ENCODE measurements at regions not wholly inside any gene's neighbourhood (a gene's known extent, or its start where the extent isn't known, plus 50 kb on each side); places are given as distances from the start of the nearest gene placed in this dataset.

GRCh38 chr20:52532674-52533073 lies 341.1 kb upstream of the ZFP64 start:
- Histone ChIP-seq H3K4me1 (ENCODE audit: low read length) (no peaks in the 10 kb centered on the region), H3K9me3 (replicated peaks; ENCODE audit: insufficient read depth, low read length) (no peaks in the 10 kb centered on the region), H3K4me2 (ENCODE audit: low read depth, low read length) (no peak overlapping the region), H3K79me2 (ENCODE audit: low read length) (no peaks in the 10 kb centered on the region), H2AFZ (ENCODE audit: low read length) (no peak overlapping the region), H3K27me3 (replicated peaks; ENCODE audit: insufficient read depth, low read length) (no peaks in the 10 kb centered on the region), H3K36me3 (replicated peaks; ENCODE audit: insufficient read depth, low read length) (no peaks in the 10 kb centered on the region), H3K9me2 (replicated peaks; ENCODE audit: insufficient read depth, low read length) (no peaks in the 10 kb centered on the region), H3K27ac (ENCODE audit: low read length) (no peak overlapping the region), H4K20me1 (ENCODE audit: insufficient read depth, low read length) (no peaks in the 10 kb centered on the region), H3F3A (ENCODE audit: insufficient read depth, low read length) (no peaks in the 10 kb centered on the region), H3K4me3 (ENCODE audit: low read length) (no peak overlapping the region), H3K9ac (ENCODE audit: low read length) (no peak overlapping the region)
- TF ChIP-seq EZH2phosphoT487 (IDR thresholded peaks at IDR 0.05; ENCODE audit: low read length) (no peak), EZH2 (optimal IDR thresholded peaks at IDR 0.05; ENCODE audit: low read depth, low read length) (no peak), CTCF (IDR thresholded peaks at IDR 0.05; ENCODE audit: low read length) (no peak)
- no peak for DNase-seq

GRCh38 chr20:52530571-52530970 lies 339.0 kb upstream of the ZFP64 start:
- Histone ChIP-seq H3K36me3 (replicated peaks; ENCODE audit: insufficient read depth, low read length) (no peaks in the 10 kb centered on the region), H3K4me3 (ENCODE audit: low read length) (no peak overlapping the region), H3K9ac (ENCODE audit: low read length) (no peak overlapping the region), H3K9me3 (replicated peaks; ENCODE audit: insufficient read depth, low read length) (no peaks in the 10 kb centered on the region), H3K79me2 (ENCODE audit: low read length) (no peaks in the 10 kb centered on the region), H3K27me3 (replicated peaks; ENCODE audit: insufficient read depth, low read length) (no peaks in the 10 kb centered on the region), H4K20me1 (ENCODE audit: insufficient read depth, low read length) (no peaks in the 10 kb centered on the region), H3F3A (ENCODE audit: insufficient read depth, low read length) (no peaks in the 10 kb centered on the region), H3K9me2 (replicated peaks; ENCODE audit: insufficient read depth, low read length) (no peaks in the 10 kb centered on the region), H2AFZ (ENCODE audit: low read length) (no peak overlapping the region), H3K27ac (ENCODE audit: low read length) (no peak overlapping the region), H3K4me2 (ENCODE audit: low read depth, low read length) (no peak overlapping the region), H3K4me1 (ENCODE audit: low read length) (no peaks in the 10 kb centered on the region)
- no peak for DNase-seq
- no peak for TF ChIP-seq CTCF (IDR thresholded peaks at IDR 0.05; ENCODE audit: low read length)
- no peak for TF ChIP-seq EZH2phosphoT487 (IDR thresholded peaks at IDR 0.05; ENCODE audit: low read length)
- TF ChIP-seq EZH2 (optimal IDR thresholded peaks at IDR 0.05; ENCODE audit: low read depth, low read length) = no peak

GRCh38 chr20:52529826-52530225 lies 338.2 kb upstream of the ZFP64 start:
- Histone ChIP-seq H3K36me3 (replicated peaks; ENCODE audit: insufficient read depth, low read length) (no peaks in the 10 kb centered on the region), H2AFZ (ENCODE audit: low read length) (no peak overlapping the region), H3K27ac (ENCODE audit: low read length) (no peak overlapping the region), H3K9me3 (replicated peaks; ENCODE audit: insufficient read depth, low read length) (no peaks in the 10 kb centered on the region), H3K27me3 (replicated peaks; ENCODE audit: insufficient read depth, low read length) (no peaks in the 10 kb centered on the region), H3F3A (ENCODE audit: insufficient read depth, low read length) (no peaks in the 10 kb centered on the region), H3K4me3 (ENCODE audit: low read length) (no peak overlapping the region), H3K9ac (ENCODE audit: low read length) (no peak overlapping the region), H3K9me2 (replicated peaks; ENCODE audit: insufficient read depth, low read length) (no peaks in the 10 kb centered on the region), H3K4me1 (ENCODE audit: low read length) (no peaks in the 10 kb centered on the region), H3K79me2 (ENCODE audit: low read length) (no peaks in the 10 kb centered on the region), H3K4me2 (ENCODE audit: low read depth, low read length) (no peak overlapping the region), H4K20me1 (ENCODE audit: insufficient read depth, low read length) (no peaks in the 10 kb centered on the region)
- no peak for DNase-seq
- no peak for TF ChIP-seq EZH2 (optimal IDR thresholded peaks at IDR 0.05; ENCODE audit: low read depth, low read length)
- TF ChIP-seq CTCF (IDR thresholded peaks at IDR 0.05; ENCODE audit: low read length) = no peak
- TF ChIP-seq EZH2phosphoT487 (IDR thresholded peaks at IDR 0.05; ENCODE audit: low read length) = no peak

All from MM.1S (cell line).